Testis (tissue), 2 donors: ENCODE measurements at regions not wholly inside any gene's neighbourhood (a gene's known extent, or its start where the extent isn't known, plus 50 kb on each side); places are given as distances from the start of the nearest gene placed in this dataset.

Source experiments
- DNase-seq: peaks from one replicate; pipeline ENCODE4 v3.0.0-alpha.2; 2019
- H3K27ac ChIP-seq, 2 donors: fragments of 200-600 bp; sonication (generic); one replicate each; pipeline ENCODE4 v1.5.1; 2019
- H3K27me3 ChIP-seq: fragments of 200-600 bp; sonication (generic); one replicate; pipeline ENCODE4 v1.5.1; 2019
- H3K36me3 ChIP-seq: fragments of 200-600 bp; sonication (generic); one replicate; pipeline ENCODE4 v1.5.1; 2017; ENCODE audit warnings: low read depth; ENCODE audit errors: missing control alignments
- H3K4me1 ChIP-seq: fragments of 200-600 bp; sonication (generic); one replicate; pipeline ENCODE4 v1.5.1; 2019
- H3K4me3 ChIP-seq, 2 donors: fragments of 200-600 bp; sonication (generic); one replicate each; pipeline ENCODE4 v1.5.1; 2017 to 2019
- H3K9me3 ChIP-seq: fragments of 200-600 bp; sonication (generic); one replicate; pipeline ENCODE4 v1.5.1; 2017
- CTCF ChIP-seq, 3 experiments: fragments of 450-650 bp in 2 of 3; fragments of 200-600 bp in 1 of 3; sonication (generic) in 1 of 3; IDR thresholded peaks; one replicate each; pipeline ENCODE4 v1.5.1; 2016 to 2019; ENCODE audit warnings: antibody characterized with exemption in 3 of 3, mild to moderate bottlenecking in 2 of 3, moderate library complexity in 1 of 3
- POLR2A ChIP-seq: fragments of 450-650 bp; IDR thresholded peaks from one replicate; pipeline ENCODE4 v1.6.1; 2017; ENCODE audit warnings: antibody characterized with exemption, mild to moderate bottlenecking, moderate library complexity
- WGBS, 2 donors: methylation state at CpG; one replicate each; pipeline ENCODE4 v1.1.5; 2018; 5-methylcytosine and 5-hydroxymethylcytosine counted together
- intact Hi-C: fragments of 100-400 bp; cut with DNase I; formaldehyde crosslinking; loops from one replicate; pipeline ENCODE4 v1.15.1; 2023; ENCODE audit warnings: low total_unique reads

- Histone ChIP-seq H3K9me3 (no peaks in the 10 kb centered on the region), H3K27me3 (no peaks in the 10 kb centered on the region), H3K4me3 (no peak overlapping the region), H3K36me3 (no peaks in the 10 kb centered on the region), H3K4me1 (no peaks in the 10 kb centered on the region), H3K27ac (no peak overlapping the region)
- TF ChIP-seq CTCF (IDR thresholded peaks at IDR 0.05) (no peak), POLR2A (no peak)
- DNase-seq: no peak
- intact Hi-C loops: no loop called here
- WGBS, 2 donors: 44 to 58% methylated on average over 2 of the region's 2 CpGs
Observed at GRCh38 chr4:77305766-77306165, 148.8 kb downstream of the CCNG2 start.

- WGBS, 2 donors: 38 to 48% methylated on average over 2 of the region's 2 CpGs
- Histone ChIP-seq H3K9me3 (no peaks in the 10 kb centered on the region), H3K4me3 (no peak overlapping the region), H3K27ac (no peak overlapping the region), H3K4me1 (no peaks in the 10 kb centered on the region), H3K27me3 (no peaks in the 10 kb centered on the region), H3K36me3 (no peaks in the 10 kb centered on the region)
- intact Hi-C loops: no loop called here
- DNase-seq: no peak
- TF ChIP-seq CTCF (IDR thresholded peaks at IDR 0.05): no peak
Observed at GRCh38 chr4:77306496-77306895, 149.5 kb downstream of the CCNG2 start.

- H3K27me3 ChIP-seq: no peaks in the 10 kb centered on the region
- no peaks in the 10 kb centered on the region for H3K36me3 ChIP-seq
- 22 to 26% methylated on average over 1 of the region's 1 CpG for WGBS, 2 donors
- H3K9me3 ChIP-seq: no peaks in the 10 kb centered on the region
- no peak for DNase-seq
- H3K27ac ChIP-seq: no peak overlapping the region
- TF ChIP-seq POLR2A: no peak
- no peak for TF ChIP-seq CTCF (IDR thresholded peaks at IDR 0.05)
- H3K4me3 ChIP-seq: no peak overlapping the region
- intact Hi-C loops: no loop called here
- H3K4me1 ChIP-seq: no peaks in the 10 kb centered on the region
Observed at GRCh38 chr4:77308843-77309242, 151.8 kb downstream of the CCNG2 start.

- whole genome bisulfite sequencing, 2 donors: 58 to 75% methylated on average over 2 of the region's 2 CpGs
- intact Hi-C loops: no loop called here
Observed at GRCh38 chr4:77309496-77309895, 152.5 kb downstream of the CCNG2 start.

More at GRCh38 chr4:77309496-77309895, 152.5 kb downstream of the CCNG2 start:
- Histone ChIP-seq H3K27me3 (no peaks in the 10 kb centered on the region), H3K4me3 (no peak overlapping the region), H3K9me3 (no peaks in the 10 kb centered on the region), H3K36me3 (no peaks in the 10 kb centered on the region), H3K27ac (no peak overlapping the region), H3K4me1 (no peaks in the 10 kb centered on the region)
- TF ChIP-seq CTCF (IDR thresholded peaks at IDR 0.05): no peak
- TF ChIP-seq POLR2A: no peak
- DNase-seq: no peak
